GM23248 (cell line): ENCODE measurements at regions not wholly inside any gene's neighbourhood (a gene's known extent, or its start where the extent isn't known, plus 50 kb on each side); places are given as distances from the start of the nearest gene placed in this dataset.

Source experiments
- EZH2 ChIP-seq: fragments of 200-600 bp; sonication (generic); IDR thresholded peaks from 2 replicates; pipeline ENCODE4 v1.6.1; 2018; ENCODE audit warnings: antibody characterized with exemption, mild to moderate bottlenecking; ENCODE audit not compliant: insufficient read depth, poor library complexity, severe bottlenecking
- EZH2phosphoT487 ChIP-seq: fragments of 200-600 bp; sonication (generic); IDR thresholded peaks from 2 replicates; pipeline ENCODE4 v1.6.1; 2018; ENCODE audit warnings: antibody characterized with exemption, moderate library complexity, mild to moderate bottlenecking, low read depth; ENCODE audit not compliant: insufficient read depth

- TF ChIP-seq EZH2 (no peak), EZH2phosphoT487 (no peak)
These were observed 114.8 kb downstream of the ARL4C start for GRCh38 chr2:234382131-234382530.
